LNCaP clone FGC (cell line): ENCODE measurements at regions not wholly inside any gene's neighbourhood (a gene's known extent, or its start where the extent isn't known, plus 50 kb on each side); places are given as distances from the start of the nearest gene placed in this dataset.

Experiments
- DNase-seq: peaks from one replicate; pipeline ENCODE4 v3.0.0-alpha.2; 2011; ENCODE audit warnings: low read depth
- H3K4me3 ChIP-seq: 2 replicates; pipeline ENCODE4 v1.5.1; 2011; ENCODE audit warnings: mild to moderate bottlenecking, low read depth, low read length, control low read depth
- CTCF ChIP-seq: IDR thresholded peaks from 2 replicates; pipeline ENCODE4 v1.5.1; 2012; ENCODE audit warnings: mild to moderate bottlenecking; ENCODE audit not compliant: control insufficient read depth, insufficient read depth; ENCODE audit errors: extremely low read depth

GRCh38 chr13:90302107-90302506 is 1045.4 kb upstream of the MIR17HG start:
- H3K4me3 ChIP-seq = no peak overlapping the region
- TF ChIP-seq CTCF = no peak
- no peak for DNase-seq

GRCh38 chr13:90305796-90306195 is 1041.7 kb upstream of the MIR17HG start:
- TF ChIP-seq CTCF = no peak
- DNase-seq = no peak
- H3K4me3 ChIP-seq = no peak overlapping the region

DNA sequence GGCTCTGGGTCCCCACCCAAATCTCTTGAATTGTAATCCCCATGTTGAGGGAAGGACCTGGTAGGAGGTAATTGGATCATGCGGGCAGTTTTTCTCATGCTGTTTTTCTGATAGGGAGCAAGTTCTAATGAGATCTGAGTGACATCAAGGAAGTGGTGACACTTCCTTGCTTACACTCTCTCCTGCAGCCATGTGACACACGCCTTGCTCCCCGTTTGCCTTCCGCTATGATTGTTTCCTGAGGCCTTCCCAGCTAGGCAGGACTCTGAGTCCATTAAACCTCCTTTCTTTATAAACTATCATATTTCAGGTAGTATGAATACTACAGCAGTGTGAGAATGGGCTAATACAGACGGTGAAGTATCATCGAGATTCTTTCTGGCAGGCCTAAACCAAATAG is 1040.4 kb upstream of the MIR17HG start:
- no peak for DNase-seq
- H3K4me3 ChIP-seq = no peak overlapping the region

GRCh38 chr13:90308249-90308648 is 1039.2 kb upstream of the MIR17HG start:
- TF ChIP-seq CTCF = no peak
- H3K4me3 ChIP-seq = no peak overlapping the region
- no peak for DNase-seq

More for the DNA sequence above, 1040.4 kb upstream of the MIR17HG start:
- TF ChIP-seq CTCF = no peak

GRCh38 chr13:90311929-90312328 is 1035.6 kb upstream of the MIR17HG start:
- no peak for DNase-seq
- TF ChIP-seq CTCF = no peak
- H3K4me3 ChIP-seq = no peak overlapping the region

GRCh38 chr13:90315061-90315460 is 1032.4 kb upstream of the MIR17HG start:
- H3K4me3 ChIP-seq = no peak overlapping the region
- DNase-seq = no peak
- no peak for TF ChIP-seq CTCF

DNA sequence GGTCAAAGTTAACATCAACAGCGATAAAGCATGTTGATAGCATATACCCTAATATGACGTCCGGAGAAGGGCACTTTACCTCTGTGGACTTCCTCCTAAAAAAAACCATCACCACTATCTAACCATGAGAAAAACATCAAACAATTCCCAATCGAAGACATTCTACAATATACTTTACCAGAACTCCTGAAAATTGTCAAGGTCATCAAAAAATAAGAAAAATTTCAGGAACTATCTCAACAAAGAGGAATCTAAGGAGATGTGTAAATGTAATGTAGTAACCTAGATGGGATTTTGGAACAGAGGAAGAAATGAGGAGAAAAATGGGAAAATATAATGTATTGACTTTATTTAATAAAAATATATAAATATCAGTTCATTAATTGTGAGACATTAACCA is 1026.8 kb upstream of the MIR17HG start:
- DNase-seq = no peak
- no peak for TF ChIP-seq CTCF
- H3K4me3 ChIP-seq = no peak overlapping the region
